Panc1 (cell line): ENCODE measurements at regions not wholly inside any gene's neighbourhood (a gene's known extent, or its start where the extent isn't known, plus 50 kb on each side); places are given as distances from the start of the nearest gene placed in this dataset.

Source experiments
- CTCF ChIP-seq: fragments of 450-650 bp; IDR thresholded peaks from 2 replicates; pipeline ENCODE4 v1.5.1; 2017; ENCODE audit warnings: mild to moderate bottlenecking
- POLR2AphosphoS5 ChIP-seq: IDR thresholded peaks from 2 replicates; pipeline ENCODE4 v1.6.1; 2012; ENCODE audit warnings: mild to moderate bottlenecking, low read depth, low read length, moderate library complexity

GRCh38 chr5:88666761-88667495 is 216.1 kb downstream of the MEF2C start:
- no peak for TF ChIP-seq CTCF
- TF ChIP-seq POLR2AphosphoS5: no peak
